Pancreas (tissue), 10 donors: ENCODE measurements at regions not wholly inside any gene's neighbourhood (a gene's known extent, or its start where the extent isn't known, plus 50 kb on each side); places are given as distances from the start of the nearest gene placed in this dataset.

Experiments
- ATAC-seq, 4 donors: fragments of 200-7000 bp; cut with Tn5 transposase; one replicate each; pipeline versions ENCODE4 v1.8.0 to v1.9.1; 2020; ENCODE audit warnings: mild to moderate bottlenecking in 4 of 4, moderate library complexity in 4 of 4
- DNase-seq, 6 donors: peaks; one replicate each; pipeline ENCODE4 v3.0.0-alpha.2; 2020
- FAIRE-seq: peaks from 2 replicates; lab custom pipeline; 2012; peaks lifted over from hg19 to GRCh38; lab: Jason Lieb, UNC
- H3K27ac ChIP-seq, 4 donors: fragments of 200-600 bp; sonication (generic); 1 replicate in 3 of 4; 2 replicates in 1 of 4; pipeline versions ENCODE4 v1.5.0 to v1.8.0; 2020
- H3K27me3 ChIP-seq, 4 donors: fragments of 200-600 bp; one replicate each; pipeline ENCODE4 v1.8.0; 2021
- H3K36me3 ChIP-seq, 3 donors: fragments of 200-600 bp; sonication (generic) in 1 of 3; one replicate each; pipeline versions ENCODE4 v1.5.0 to v1.8.0; 2020 to 2021
- H3K4me1 ChIP-seq, 3 donors: fragments of 200-600 bp; one replicate each; pipeline ENCODE4 v1.8.0; 2021
- H3K4me3 ChIP-seq, 4 donors: fragments of 200-600 bp; sonication (generic) in 2 of 4; one replicate each; pipeline versions ENCODE4 v1.5.0 to v1.8.0; 2020 to 2021
- H3K9me3 ChIP-seq, 4 donors: fragments of 200-600 bp; one replicate each; pipeline ENCODE4 v1.8.0; 2021
- WGBS, 2 donors: extraction: QIAGEN DNeasy Blood & Tissue Kit; methylation state at CpG; one replicate each; pipeline ENCODE4 v1.1.7; 2013; 5-methylcytosine and 5-hydroxymethylcytosine counted together
- intact Hi-C, 3 donors: fragments of 100-400 bp; cut with DNase I; formaldehyde crosslinking; loops; one replicate each; pipeline versions ENCODE4 v1.11.1 to v1.14.2; 2022
- TF ChIP-seq, protein P1 (sequence below), 4 donors: fragments of 200-600 bp; sonication (generic) in 3 of 4; IDR thresholded peaks; one replicate each; pipeline versions ENCODE4 v1.5.0 to v1.8.0; 2021; ENCODE audit warnings: antibody characterized with exemption in 4 of 4
- donor health status: healthy with polysubstance abuse.
- donor health status: DM: no; HTN: no; CAD: no; lungs with moderate emphysema.
- donor health status: DM: no; HTN: no; CAD: no.
- donor health status: control.
- donor health status: control.
- donor health status: Bipolar disorder and iron deficiency.
- donor health status: DM: yes; HTN: yes; CAD: no.
- donor health status: DM: no; HTN: no; CAD: no.
- donor health status: DM: no; HTN: no; CAD: no.
- donor health status: DM: yes; HTN: yes; CAD: no.

DNA sequence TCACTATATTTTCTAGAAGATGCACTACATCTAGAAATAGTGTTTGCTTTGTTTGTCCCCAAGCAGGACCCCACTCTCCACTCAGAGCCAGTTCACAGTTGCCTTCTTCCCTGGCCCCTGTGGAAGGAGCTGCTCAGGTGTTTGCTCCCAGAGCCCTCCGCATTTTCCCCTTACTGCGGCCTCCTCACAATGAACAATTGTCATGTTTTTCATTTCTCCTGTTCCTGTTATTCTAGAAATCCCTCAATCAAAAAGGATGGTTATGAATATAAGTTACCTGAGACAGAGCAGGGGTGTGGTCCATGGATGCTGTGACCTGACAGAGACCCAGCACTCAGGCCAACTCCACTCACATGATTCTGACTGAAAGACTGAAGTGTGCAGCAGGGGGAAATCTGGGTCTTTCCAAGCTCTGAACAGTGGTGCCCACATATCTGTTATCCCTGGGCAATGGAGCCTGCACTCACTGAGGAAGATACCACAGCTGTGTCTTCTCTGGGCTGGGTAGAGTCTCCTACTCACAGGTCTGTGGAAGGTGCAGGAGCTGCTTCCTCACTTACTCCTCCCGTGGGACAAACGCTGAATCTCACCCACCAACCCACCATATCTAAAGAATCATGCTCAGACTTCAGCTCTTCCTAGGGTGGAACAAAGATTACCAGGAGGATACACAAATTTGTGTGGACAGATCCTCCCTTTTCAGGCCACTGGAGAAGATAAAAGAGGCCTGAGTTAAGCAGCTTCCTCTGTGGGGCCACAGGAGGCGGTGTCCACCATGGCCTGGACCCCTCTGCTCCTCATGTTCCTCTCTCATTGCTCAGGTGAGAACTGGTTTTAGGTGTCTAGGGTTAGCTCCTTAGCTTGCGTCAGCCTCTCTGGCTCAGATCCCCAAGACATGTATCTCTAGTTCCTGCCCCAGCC is 87.1 kb upstream of the TOP3B start:
- Histone ChIP-seq H3K27me3 (no peaks in the 10 kb centered on the region), H3K36me3 (no peaks in the 10 kb centered on the region), H3K4me1 (no peaks in the 10 kb centered on the region), H3K27ac (no peak overlapping the region), H3K4me3 (no peak overlapping the region), H3K9me3 (no peaks in the 10 kb centered on the region)
- WGBS, 2 donors = 82 to 85% methylated on average over 6 of the region's 6 CpGs
- FAIRE-seq = no peak
- no peak for ATAC-seq
- no peak for DNase-seq
- intact Hi-C loops = no loop called here
- TF ChIP-seq, protein P1, sequence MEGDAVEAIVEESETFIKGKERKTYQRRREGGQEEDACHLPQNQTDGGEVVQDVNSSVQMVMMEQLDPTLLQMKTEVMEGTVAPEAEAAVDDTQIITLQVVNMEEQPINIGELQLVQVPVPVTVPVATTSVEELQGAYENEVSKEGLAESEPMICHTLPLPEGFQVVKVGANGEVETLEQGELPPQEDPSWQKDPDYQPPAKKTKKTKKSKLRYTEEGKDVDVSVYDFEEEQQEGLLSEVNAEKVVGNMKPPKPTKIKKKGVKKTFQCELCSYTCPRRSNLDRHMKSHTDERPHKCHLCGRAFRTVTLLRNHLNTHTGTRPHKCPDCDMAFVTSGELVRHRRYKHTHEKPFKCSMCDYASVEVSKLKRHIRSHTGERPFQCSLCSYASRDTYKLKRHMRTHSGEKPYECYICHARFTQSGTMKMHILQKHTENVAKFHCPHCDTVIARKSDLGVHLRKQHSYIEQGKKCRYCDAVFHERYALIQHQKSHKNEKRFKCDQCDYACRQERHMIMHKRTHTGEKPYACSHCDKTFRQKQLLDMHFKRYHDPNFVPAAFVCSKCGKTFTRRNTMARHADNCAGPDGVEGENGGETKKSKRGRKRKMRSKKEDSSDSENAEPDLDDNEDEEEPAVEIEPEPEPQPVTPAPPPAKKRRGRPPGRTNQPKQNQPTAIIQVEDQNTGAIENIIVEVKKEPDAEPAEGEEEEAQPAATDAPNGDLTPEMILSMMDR (IDR thresholded peaks at IDR 0.05) = no peak

GRCh38 chr22:22068657-22069056 is 86.1 kb upstream of the TOP3B start:
- no peak for DNase-seq
- Histone ChIP-seq H3K9me3 (no peaks in the 10 kb centered on the region), H3K27ac (no peak overlapping the region), H3K4me1 (no peaks in the 10 kb centered on the region), H3K4me3 (no peak overlapping the region), H3K27me3 (no peaks in the 10 kb centered on the region), H3K36me3 (no peaks in the 10 kb centered on the region)
- no peak for FAIRE-seq
- ATAC-seq = no peak
- TF ChIP-seq, protein P1 (IDR thresholded peaks at IDR 0.05) = no peak
- intact Hi-C loops = no loop called here
- WGBS, 2 donors = 71 to 78% methylated on average over 2 of the region's 2 CpGs

- H3K27me3 ChIP-seq = no peaks in the 10 kb centered on the region
- H3K9me3 ChIP-seq = no peaks in the 10 kb centered on the region
- ATAC-seq = no peak
- TF ChIP-seq, protein P1 (IDR thresholded peaks at IDR 0.05) = no peak
- no peak overlapping the region for H3K4me3 ChIP-seq
- H3K27ac ChIP-seq = no peak overlapping the region
- no peak for DNase-seq
- H3K4me1 ChIP-seq = no peaks in the 10 kb centered on the region
- no peak for FAIRE-seq
- WGBS, 2 donors = 81 to 89% methylated on average over 2 of the region's 2 CpGs
- no peaks in the 10 kb centered on the region for H3K36me3 ChIP-seq
- intact Hi-C loops = no loop called here
Measured at GRCh38 chr22:22068025-22068424, 85.4 kb upstream of the TOP3B start.

DNA sequence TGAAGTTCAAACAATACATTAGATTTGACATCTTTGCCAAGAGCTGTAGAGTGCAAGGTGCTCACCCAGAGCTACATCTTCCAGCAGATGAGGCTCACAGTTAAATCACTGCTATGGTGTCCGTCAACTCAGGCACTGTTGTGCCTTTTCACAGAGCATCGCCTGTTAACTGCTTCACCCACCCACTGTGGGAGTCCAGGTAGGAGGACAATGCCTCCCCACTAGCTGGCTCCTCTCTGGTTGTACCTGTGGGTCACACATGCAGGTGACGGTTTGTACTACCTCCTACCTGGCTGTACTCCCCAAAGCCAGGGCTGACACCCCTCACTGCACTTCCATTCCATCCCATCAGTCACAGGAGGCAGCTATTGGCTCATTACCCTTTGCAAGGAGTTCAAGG is 84.6 kb upstream of the TOP3B start:
- Histone ChIP-seq H3K4me3 (no peak overlapping the region), H3K27ac (no peak overlapping the region), H3K27me3 (no peaks in the 10 kb centered on the region), H3K4me1 (no peaks in the 10 kb centered on the region), H3K9me3 (no peaks in the 10 kb centered on the region), H3K36me3 (no peaks in the 10 kb centered on the region)
- intact Hi-C loops = no loop called here
- DNase-seq = no peak
- WGBS, 2 donors = 67 to 88% methylated on average over 3 of the region's 3 CpGs
- TF ChIP-seq, protein P1 (IDR thresholded peaks at IDR 0.05) = no peak
- ATAC-seq = no peak
- FAIRE-seq = no peak

DNA sequence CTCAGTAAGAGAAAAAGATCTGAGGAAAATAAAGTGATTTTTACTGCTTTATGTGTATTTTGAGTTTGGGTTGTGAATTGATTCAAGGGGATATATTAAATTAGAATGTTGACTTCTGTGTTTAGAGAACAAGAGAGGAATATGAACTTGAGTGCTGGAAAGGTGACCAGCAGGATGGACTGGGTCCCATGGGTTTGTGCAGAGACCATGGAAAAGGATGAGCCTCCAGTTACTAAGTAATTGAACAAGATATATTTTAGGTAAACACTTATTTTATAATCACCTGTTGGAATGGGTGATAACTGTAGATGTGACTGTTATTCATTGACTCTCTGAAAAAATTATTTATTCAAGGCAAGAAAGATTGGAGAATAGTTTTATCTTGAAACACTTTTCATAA is 82.0 kb upstream of the TOP3B start:
- no peak for FAIRE-seq

More for the DNA sequence above, 82.0 kb upstream of the TOP3B start:
- Histone ChIP-seq H3K36me3 (no peaks in the 10 kb centered on the region), H3K4me3 (no peak overlapping the region), H3K4me1 (no peaks in the 10 kb centered on the region), H3K27ac (no peak overlapping the region), H3K9me3 (no peaks in the 10 kb centered on the region), H3K27me3 (no peaks in the 10 kb centered on the region)
- no peak for ATAC-seq
- TF ChIP-seq, protein P1 (IDR thresholded peaks at IDR 0.05) = no peak
- DNase-seq = no peak
- intact Hi-C loops = no loop called here
